Activated naive CD4-positive, alpha-beta T cell treated with anti-CD3 and anti-CD28 coated beads, Interleukin-2, amount 50 U/mL, for 16 hours (primary cell): ENCODE measurements at regions not wholly inside any gene's neighbourhood (a gene's known extent, or its start where the extent isn't known, plus 50 kb on each side); places are given as distances from the start of the nearest gene placed in this dataset.
"Not testable (repeated sequence)": the region's sequence is repeated elsewhere in the genome, so short reads cannot be mapped to it uniquely, and the experiment has no call there.

Experiments used
- DNase-seq: peaks from one replicate; pipeline ENCODE4 v3.0.0-alpha.2; 2020

- no peak for DNase-seq
These were observed 291.5 kb downstream of the SP3 start for GRCh38 chr2:173673640-173674039.

- DNase-seq, result no peak
These were observed 288.5 kb downstream of the SP3 start for GRCh38 chr2:173676647-173677046.

- no peak for DNase-seq
These were observed 287.0 kb downstream of the SP3 start for GRCh38 chr2:173678186-173678585.

GRCh38 chr2:173680574-173680973 is 284.6 kb downstream of the SP3 start:
- no peak for DNase-seq

- no peak for DNase-seq
These were observed 283.1 kb downstream of the SP3 start for GRCh38 chr2:173681881-173682650.

GRCh38 chr2:173684896-173685459 is 280.2 kb downstream of the SP3 start:
- DNase-seq, result no peak

- no peak for DNase-seq
These were observed 274.8 kb downstream of the SP3 start for GRCh38 chr2:173690349-173690748.

- no peak for DNase-seq
These were observed 273.1 kb downstream of the SP3 start for GRCh38 chr2:173692068-173692467.

- no peak for DNase-seq
These were observed 272.1 kb downstream of the SP3 start for GRCh38 chr2:173693044-173693589.

GRCh38 chr2:173696274-173696673 is 268.9 kb downstream of the SP3 start:
- DNase-seq, result no peak

- no peak for DNase-seq
These were observed 267.2 kb downstream of the SP3 start for GRCh38 chr2:173697929-173698328.

GRCh38 chr2:173705656-173706055 is 259.5 kb downstream of the SP3 start:
- no peak for DNase-seq

GRCh38 chr2:173706936-173707335 is 258.2 kb downstream of the SP3 start:
- no peak for DNase-seq

- no peak for DNase-seq
These were observed 256.4 kb downstream of the SP3 start for GRCh38 chr2:173708806-173709205.

GRCh38 chr2:173711816-173712215 is 253.4 kb downstream of the SP3 start:
- no peak for DNase-seq

- no peak for DNase-seq
These were observed 251.1 kb downstream of the SP3 start for GRCh38 chr2:173713904-173714555.

- no peak for DNase-seq
These were observed 249.7 kb downstream of the SP3 start for GRCh38 chr2:173715441-173715840.

- DNase-seq, result no peak
These were observed 248.6 kb downstream of the SP3 start for GRCh38 chr2:173716458-173717052.

- no peak for DNase-seq
These were observed 245.7 kb downstream of the SP3 start for GRCh38 chr2:173719471-173719870.

GRCh38 chr2:173720306-173720705 is 244.9 kb downstream of the SP3 start:
- DNase-seq, result no peak

GRCh38 chr2:173734797-173735196 is 230.4 kb downstream of the SP3 start:
- DNase-seq, result no peak

GRCh38 chr2:173737954-173738575 is 227.1 kb downstream of the SP3 start:
- not testable (repeated sequence) for DNase-seq

- DNase-seq, result no peak
These were observed 226.2 kb downstream of the SP3 start for GRCh38 chr2:173739006-173739405.
